GM12878 (cell line): ENCODE measurements at regions not wholly inside any gene's neighbourhood (a gene's known extent, or its start where the extent isn't known, plus 50 kb on each side); places are given as distances from the start of the nearest gene placed in this dataset.

Experiments used
- ATAC-seq: fragments of 200-7000 bp; cut with Tn5 transposase; 3 replicates; pipeline ENCODE4 v1.9.1; 2020; ENCODE audit warnings: mild to moderate bottlenecking, moderate library complexity
- BruUV-seq: library from RNA; stranded (reverse); fragments of 400-500 nt; replicated peaks from 2 replicates; lab custom pipeline; 2021; lab: Mats Ljungman, UMichigan
- CTCF ChIA-PET: fragments of 300-600 bp; sonication (Branson Sonifier 250); formaldehyde crosslinking; extraction: SDS; loops from one replicate; lab custom pipeline; 2021; ENCODE audit warnings: inconsistent platforms; lab: Yijun Ruan, JAX
- POLR2A ChIA-PET: fragments of 350-600 bp; formaldehyde crosslinking; extraction: SDS; loops from one replicate; lab custom pipeline; 2021; ENCODE audit warnings: inconsistent platforms; lab: Charles Lee
- RAD21 ChIA-PET: fragments of 300-600 bp; sonication (Branson Sonifier 250); formaldehyde crosslinking; loops from one replicate; lab custom pipeline; 2023; ENCODE audit warnings: antibody characterized with exemption; ENCODE audit not compliant: unreplicated experiment; lab: Charles Lee
- SMC1A ChIA-PET: fragments of 300-600 bp; sonication (Branson Sonifier 250); formaldehyde crosslinking; loops from one replicate; lab custom pipeline; 2023; ENCODE audit not compliant: unreplicated experiment, uncharacterized antibody; lab: Charles Lee
- DNase-seq: peaks from one replicate; pipeline ENCODE4 v3.0.0-alpha.2; 2011; ENCODE audit warnings: low read depth, low spot score
- FAIRE-seq: peaks from 3 replicates; lab custom pipeline; 2011; peaks lifted over from hg19 to GRCh38; lab: Jason Lieb, UNC
- H2AFZ ChIP-seq: 2 replicates; pipeline ENCODE4 v1.6.0; 2011; ENCODE audit warnings: low read depth, low read length, control low read depth; ENCODE audit not compliant: control insufficient read depth
- H3K27ac ChIP-seq: 2 replicates; pipeline ENCODE4 v1.5.1; 2011; ENCODE audit warnings: control low read depth; ENCODE audit not compliant: control insufficient read depth, insufficient read depth
- H3K27me3 ChIP-seq, 2 experiments: replicated peaks in 1 of 2; 2 replicates each; pipeline versions ENCODE4 v1.6.0 to v1.6.1; 2011; ENCODE audit warnings: low read length in 1 of 2; ENCODE audit not compliant: control insufficient read depth in 2 of 2, insufficient read depth in 2 of 2
- H3K36me3 ChIP-seq, 2 experiments: 2 replicates each; pipeline ENCODE4 v1.5.1; 2011; ENCODE audit warnings: low read length in 1 of 2; ENCODE audit not compliant: control insufficient read depth in 2 of 2, insufficient read depth in 2 of 2
- H3K4me1 ChIP-seq: 2 replicates; pipeline ENCODE4 v1.6.1; 2011; ENCODE audit warnings: mild to moderate bottlenecking, low read length, moderate library complexity, mixed read lengths; ENCODE audit not compliant: control insufficient read depth, insufficient read depth
- H3K4me2 ChIP-seq: 2 replicates; pipeline ENCODE4 v1.6.0; 2011; ENCODE audit warnings: control low read depth; ENCODE audit not compliant: control insufficient read depth, insufficient read depth
- H3K4me3 ChIP-seq: fragments of 200-600 bp; sonication (generic); 2 replicates; pipeline ENCODE4 v1.5.1; 2016
- H3K79me2 ChIP-seq: 2 replicates; pipeline ENCODE4 v1.6.0; 2011; ENCODE audit warnings: low read length; ENCODE audit not compliant: control insufficient read depth, insufficient read depth
- H3K9ac ChIP-seq: 2 replicates; pipeline ENCODE4 v1.8.0; 2011; ENCODE audit warnings: low read length, control low read depth, mixed read lengths; ENCODE audit not compliant: control insufficient read depth, insufficient read depth
- H3K9me3 ChIP-seq: replicated peaks from 3 replicates; pipeline ENCODE4 v1.5.1; 2011; ENCODE audit warnings: mild to moderate bottlenecking, low read length; ENCODE audit not compliant: control insufficient read depth, insufficient read depth
- H4K20me1 ChIP-seq: 2 replicates; pipeline ENCODE4 v1.6.0; 2011; ENCODE audit not compliant: control insufficient read depth, insufficient read depth
- ATF2 ChIP-seq: IDR thresholded peaks from 2 replicates; pipeline ENCODE4 v1.6.1; 2012; ENCODE audit warnings: low read length, inconsistent platforms
- ATF7 ChIP-seq: fragments of 450-650 bp; IDR thresholded peaks from 2 replicates; pipeline ENCODE4 v1.6.1; 2016; ENCODE audit warnings: low read depth, mild to moderate bottlenecking
- BHLHE40 ChIP-seq, 2 experiments: fragments of 450-650 bp in 1 of 2; IDR thresholded peaks; 2 replicates each; pipeline ENCODE4 v1.6.1; 2011 to 2017; ENCODE audit warnings: low read depth in 2 of 2, borderline replicate concordance in 1 of 2, improper control_type of control experiment in 1 of 2, low read length in 1 of 2, mild to moderate bottlenecking in 1 of 2
- CUX1 ChIP-seq: IDR thresholded peaks from 2 replicates; pipeline ENCODE4 v1.6.1; 2012; ENCODE audit warnings: improper control_type of control experiment, low read depth, low read length; ENCODE audit not compliant: insufficient replicate concordance
- GABPA ChIP-seq: IDR thresholded peaks from 2 replicates; pipeline ENCODE4 v1.6.1; 2014; ENCODE audit warnings: antibody characterized with exemption, low read depth, mild to moderate bottlenecking, inconsistent platforms
- IKZF2 ChIP-seq, 2 experiments: fragments of 450-650 bp; IDR thresholded peaks; 2 replicates each; pipeline ENCODE4 v1.6.1; 2017; ENCODE audit warnings: mild to moderate bottlenecking in 2 of 2, moderate library complexity in 2 of 2
- MEF2B ChIP-seq: fragments of 450-650 bp; IDR thresholded peaks from 2 replicates; pipeline ENCODE4 v1.6.1; 2018; ENCODE audit warnings: mild to moderate bottlenecking, moderate library complexity; ENCODE audit not compliant: partially characterized antibody, poor library complexity, severe bottlenecking
- MTA2 ChIP-seq: fragments of 450-650 bp; IDR thresholded peaks from 2 replicates; pipeline ENCODE4 v1.6.1; 2016; ENCODE audit warnings: low read depth, mild to moderate bottlenecking, moderate library complexity
- RB1 ChIP-seq: fragments of 450-650 bp; formaldehyde crosslinking; IDR thresholded peaks from 2 replicates; pipeline ENCODE4 v1.6.1; 2017; ENCODE audit warnings: mild to moderate bottlenecking, borderline replicate concordance
- YBX1 ChIP-seq: fragments of 450-650 bp; IDR thresholded peaks from 2 replicates; pipeline ENCODE4 v1.6.1; 2016; ENCODE audit warnings: antibody characterized with exemption
- ZNF24 ChIP-seq: fragments of 450-650 bp; IDR thresholded peaks from 2 replicates; pipeline ENCODE4 v1.6.1; 2017; ENCODE audit warnings: antibody characterized with exemption, mild to moderate bottlenecking
- ZNF384 ChIP-seq: IDR thresholded peaks from 2 replicates; pipeline ENCODE4 v1.6.1; 2012; ENCODE audit warnings: low read depth, mild to moderate bottlenecking, low read length, improper control_type of control experiment, borderline replicate concordance
- ZNF592 ChIP-seq: fragments of 450-650 bp; IDR thresholded peaks from 2 replicates; pipeline ENCODE4 v1.6.1; 2017; ENCODE audit warnings: mild to moderate bottlenecking, moderate library complexity
- WGBS: methylation state at CpG from one replicate; pipeline ENCODE4 v1.1.6; 2016; ENCODE audit warnings: low lambda C conversion rate; ENCODE audit not compliant: insufficient replicate concordance, insufficient coverage; ENCODE audit errors: missing lambda C conversion rate; 5-methylcytosine and 5-hydroxymethylcytosine counted together
- in situ Hi-C: fragments of 300-500 bp; cut with MboI; formaldehyde crosslinking; loops from 9 replicates; pipeline ENCODE4 v1.14.3; 2018; ENCODE audit warnings: mixed read lengths
- intact Hi-C: fragments of 100-400 bp; cut with micrococcal nuclease; formaldehyde crosslinking; loops from one replicate; pipeline ENCODE4 v1.14.2; 2022; ENCODE audit not compliant: unreplicated experiment

- ChIA-PET RAD21 (interaction anchor here (0.7 to 2.4 kb wide), 7 partner anchors 9 to 419 kb away, joined by 3 to 12 read pairs (median 4); partner anchors contain the start of genes BRCA2 and ZAR1L), SMC1A (interaction anchor here (1.0 to 2.4 kb wide), 13 partner anchors 10 to 269 kb away, joined by 3 to 16 read pairs (median 5); no protein-coding TSS in a partner anchor), POLR2A (interaction anchor here (1.1 to 2.0 kb wide), 2 partner anchors 13 to 16 kb away, joined by 4 to 6 read pairs; no protein-coding TSS in a partner anchor), CTCF (interaction anchor here (0.7 to 5.4 kb wide), 5 partner anchors 9 to 194 kb away, joined by 3 to 49 read pairs (median 3); no protein-coding TSS in a partner anchor)
- H3K9ac ChIP-seq = no peak overlapping the region
- H3K9me3 ChIP-seq = no peaks in the 10 kb centered on the region; the same call in 2 of the 3 replicates
- ATAC-seq (peak; percentile 69), FAIRE-seq (no peak), DNase-seq (no peak)
- H3K4me3 ChIP-seq = no peak overlapping the region
- no peaks in the 10 kb centered on the region for H3K79me2 ChIP-seq
- H3K4me2 ChIP-seq = no peak overlapping the region
- 19% methylated on average over 2 of the region's 2 CpGs for WGBS
- no TSS peak for BruUV-seq
- in situ Hi-C loops = no loop called here
- no peaks in the 10 kb centered on the region for H4K20me1 ChIP-seq
- no peaks in the 10 kb centered on the region for H3K27me3 ChIP-seq
- intact Hi-C loops = loop anchor here (1.0 kb wide), 1 partner anchor 15 kb away; no protein-coding TSS in a partner anchor
- peak overlapping the region; percentile 21; the same call in 1 of the 2 replicates for H2AFZ ChIP-seq
- H3K36me3 ChIP-seq = no peaks in the 10 kb centered on the region
- H3K27ac ChIP-seq = no peak overlapping the region
- peaks cover 7% of the 10 kb centered on the region; the same call in 1 of the 2 replicates for H3K4me1 ChIP-seq
- peak; percentile 48 for TF ChIP-seq ATF7
- peak; percentile 99 for TF ChIP-seq MEF2B
- TF ChIP-seq IKZF2 (IDR thresholded peaks at IDR 0.05) = peak; percentile 76 to 80; a peak in 2 of 4 replicates
- TF ChIP-seq GABPA = no peak
- TF ChIP-seq MTA2 = peak; percentile 90; the same call in 1 of the 2 replicates
- TF ChIP-seq BHLHE40 (IDR thresholded peaks at IDR 0.05; ENCODE audit: borderline replicate concordance in 1 of 2, low read depth in 2 of 2, low read length in 1 of 2) = peak; percentile 40 to 60; a peak in 1 of 4 replicates
- peak; percentile 93 for TF ChIP-seq CUX1
- no peak for TF ChIP-seq YBX1
- peak; percentile 12; the same call in 1 of the 2 replicates for TF ChIP-seq ZNF384
- 0 out of 2 replicates have a peak, but pooled peaks have one; percentile 23 for TF ChIP-seq ATF2
- TF ChIP-seq ZNF24 = 0 out of 2 replicates have a peak, but pooled peaks have one; percentile 23
- TF ChIP-seq ZNF592 = no peak
- no peak for TF ChIP-seq RB1
Observed at GRCh38 chr13:31896427-31896826, 135.1 kb upstream of the FRY start.
